MCF 10A (cell line): ENCODE measurements at regions not wholly inside any gene's neighbourhood (a gene's known extent, or its start where the extent isn't known, plus 50 kb on each side); places are given as distances from the start of the nearest gene placed in this dataset.

Source experiments
- BruUV-seq: library from RNA; stranded (reverse); fragments of 400-500 nt; replicated peaks from 2 replicates; lab custom pipeline; 2021; lab: Mats Ljungman, UMichigan
- CTCF ChIA-PET: fragments of 300-600 bp; sonication (Branson Sonifier 250); formaldehyde crosslinking; extraction: SDS; loops from one replicate; lab custom pipeline; 2021; ENCODE audit warnings: antibody characterized with exemption, inconsistent platforms; lab: Yijun Ruan, JAX
- POLR2A ChIA-PET: fragments of 300-600, 350-650 bp; sonication (Branson Sonifier 250); formaldehyde crosslinking; extraction: SDS; loops from one replicate; lab custom pipeline; 2020; ENCODE audit warnings: antibody characterized with exemption, inconsistent platforms; lab: Yijun Ruan, JAX
- DNase-seq: peaks from one replicate; pipeline ENCODE4 v3.0.0-alpha.2; 2018; ENCODE audit not compliant: unreplicated experiment
- H3K27ac Mint-ChIP-seq: one replicate; pipeline ENCODE4 v1.8.0; 2022; ENCODE audit warnings: mild to moderate bottlenecking, low read depth, mixed read lengths; ENCODE audit not compliant: unreplicated experiment
- H3K27me3 Mint-ChIP-seq: one replicate; pipeline ENCODE4 v1.8.0; 2022; ENCODE audit warnings: mixed read lengths; ENCODE audit not compliant: insufficient read depth, unreplicated experiment
- H3K36me3 Mint-ChIP-seq: one replicate; pipeline ENCODE4 v1.8.0; 2022; ENCODE audit warnings: mild to moderate bottlenecking, moderate library complexity, mixed read lengths; ENCODE audit not compliant: insufficient read depth, unreplicated experiment
- H3K4me1 Mint-ChIP-seq: one replicate; pipeline ENCODE4 v1.8.0; 2022; ENCODE audit warnings: mixed read lengths; ENCODE audit not compliant: insufficient read depth, unreplicated experiment
- H3K4me3 Mint-ChIP-seq: one replicate; pipeline ENCODE4 v1.8.0; 2022; ENCODE audit warnings: mild to moderate bottlenecking, moderate library complexity, mixed read lengths; ENCODE audit not compliant: unreplicated experiment
- H3K9me3 Mint-ChIP-seq: one replicate; pipeline ENCODE4 v1.8.0; 2022; ENCODE audit warnings: mixed read lengths; ENCODE audit not compliant: unreplicated experiment
- CTCF ChIP-seq: fragments of 200-600 bp; IDR thresholded peaks from one replicate; pipeline ENCODE4 v1.8.0; 2022; ENCODE audit warnings: antibody characterized with exemption, mild to moderate bottlenecking; ENCODE audit not compliant: unreplicated experiment
- intact Hi-C: fragments of 100-400 bp; cut with micrococcal nuclease; formaldehyde crosslinking; loops from 2 replicates; pipeline ENCODE4 v1.14.1; 2022

DNA sequence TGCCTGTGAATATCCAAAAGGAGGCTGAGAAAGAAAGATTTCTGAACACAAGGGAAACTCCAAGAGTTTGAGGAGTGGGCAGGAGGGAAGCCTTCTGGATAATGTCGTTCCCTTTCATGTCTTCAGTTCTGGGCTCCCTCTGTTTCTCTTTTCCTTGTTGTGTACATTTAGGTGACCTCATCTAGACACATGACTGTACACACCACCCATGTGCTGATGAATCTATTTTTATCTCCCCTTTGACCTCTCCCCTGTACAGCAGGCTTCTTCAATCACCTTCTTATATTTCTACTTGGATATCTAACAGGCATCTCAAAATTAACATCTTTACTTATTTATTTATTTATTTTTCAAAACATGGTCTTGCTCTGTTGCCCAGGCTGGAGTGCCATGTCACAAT is 363.1 kb downstream of the GATA3 start:
- H3K9me3 Mint-ChIP-seq = no peaks in the 10 kb centered on the region
- BruUV-seq = no TSS peak
- TF ChIP-seq CTCF = no peak
- no peak overlapping the region for H3K4me3 Mint-ChIP-seq
- H3K27me3 Mint-ChIP-seq = no peaks in the 10 kb centered on the region
- intact Hi-C loops = no loop called here
- CTCF ChIA-PET = interaction anchor here (0.6 kb wide), 1 partner anchor 85 kb away, joined by 3 read pairs; no protein-coding TSS in a partner anchor
- POLR2A ChIA-PET = no interaction called here
- H3K27ac Mint-ChIP-seq = no peak overlapping the region
- no peaks in the 10 kb centered on the region for H3K4me1 Mint-ChIP-seq
- no peaks in the 10 kb centered on the region for H3K36me3 Mint-ChIP-seq
- no peak for DNase-seq

DNA sequence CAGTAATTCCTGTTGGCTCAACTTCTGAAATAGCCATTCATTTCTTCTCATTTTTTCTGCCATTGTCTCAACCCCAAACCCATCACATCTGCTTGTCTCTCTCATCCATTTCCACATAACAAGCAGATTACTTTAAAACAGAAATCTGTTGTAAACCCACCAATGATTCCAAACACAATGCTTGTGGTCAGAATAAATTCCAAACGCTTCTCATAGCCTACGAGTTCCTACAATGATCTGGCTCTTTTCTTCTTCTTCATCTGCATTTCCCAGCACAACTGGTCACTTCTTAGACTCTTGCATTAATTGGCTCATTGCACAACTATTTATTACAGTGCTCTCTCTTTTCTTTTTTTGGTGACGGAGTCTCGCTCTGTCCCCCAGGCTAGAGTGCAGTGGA is 364.1 kb downstream of the GATA3 start:
- BruUV-seq = no TSS peak
- no peak for TF ChIP-seq CTCF
- H3K36me3 Mint-ChIP-seq = no peaks in the 10 kb centered on the region
- H3K4me3 Mint-ChIP-seq = no peak overlapping the region
- intact Hi-C loops = no loop called here
- POLR2A ChIA-PET = no interaction called here
- H3K9me3 Mint-ChIP-seq = no peaks in the 10 kb centered on the region
- H3K4me1 Mint-ChIP-seq = no peaks in the 10 kb centered on the region
- H3K27ac Mint-ChIP-seq = no peak overlapping the region
- no peak for DNase-seq
- CTCF ChIA-PET = no interaction called here
- H3K27me3 Mint-ChIP-seq = no peaks in the 10 kb centered on the region

DNA sequence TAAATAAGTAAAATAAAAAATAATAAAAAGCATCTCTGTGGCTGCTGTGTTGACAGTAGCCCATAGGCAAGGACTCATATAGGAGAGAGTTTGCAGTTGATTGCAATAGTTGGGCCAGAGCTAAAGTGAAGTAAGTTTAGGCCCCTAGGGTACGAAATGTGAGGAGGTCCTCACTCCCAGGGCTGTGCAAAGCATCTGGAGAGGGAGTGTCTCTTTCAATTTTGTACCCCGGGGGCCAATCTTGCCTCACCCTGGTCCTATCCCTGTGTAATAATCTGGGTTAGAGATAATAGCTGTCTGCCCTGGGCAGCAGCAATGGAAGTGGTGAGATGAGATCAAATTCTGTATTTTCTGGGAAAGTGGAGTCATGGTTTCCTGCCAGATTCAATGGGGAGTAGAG is 365.7 kb downstream of the GATA3 start:
- Mint-ChIP-seq H3K27ac (no peak overlapping the region), H3K9me3 (no peaks in the 10 kb centered on the region), H3K4me3 (no peak overlapping the region), H3K4me1 (no peaks in the 10 kb centered on the region), H3K36me3 (no peaks in the 10 kb centered on the region), H3K27me3 (no peaks in the 10 kb centered on the region)
- no TSS peak for BruUV-seq
- no peak for DNase-seq
- ChIA-PET CTCF (interaction anchor here (0.6 kb wide), 1 partner anchor 713 kb away, joined by 6 read pairs; no protein-coding TSS in a partner anchor), POLR2A (interaction anchor here (0.7 kb wide), 1 partner anchor 1206 kb away, joined by 5 read pairs; no protein-coding TSS in a partner anchor)
- no peak for TF ChIP-seq CTCF
- intact Hi-C loops = no loop called here

DNA sequence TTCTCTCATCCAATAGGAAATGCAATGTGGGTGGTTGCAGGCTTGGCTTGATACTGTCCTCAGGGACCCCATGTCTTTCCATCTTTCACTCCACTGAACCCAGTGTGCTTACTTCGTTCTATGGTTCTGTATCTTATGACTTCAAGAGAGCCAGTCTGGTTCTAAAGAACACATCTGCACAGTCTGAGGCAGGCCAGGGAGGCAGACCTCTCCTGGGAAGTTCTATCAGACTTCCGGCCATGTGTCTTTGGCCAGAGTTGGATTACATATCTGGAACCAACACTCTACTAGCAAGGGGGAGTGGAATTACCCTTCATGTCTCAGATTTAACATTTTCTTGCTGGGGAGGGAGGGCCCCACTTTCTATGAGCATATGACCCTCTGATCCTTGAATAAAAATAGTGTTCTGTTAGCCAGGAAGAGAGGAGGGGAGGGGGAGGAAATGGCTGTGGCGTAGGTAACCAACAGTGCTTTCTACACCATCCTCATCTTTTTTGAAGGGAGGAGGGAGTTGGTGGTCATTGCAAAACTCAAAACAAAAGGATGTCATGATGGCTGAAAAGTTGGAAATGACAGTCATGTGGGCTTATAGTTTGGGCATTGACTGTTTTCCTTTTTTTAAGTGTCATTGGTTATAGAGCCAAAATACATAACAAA is 370.2 kb downstream of the GATA3 start:
- no peak for DNase-seq
- TF ChIP-seq CTCF = no peak
- Mint-ChIP-seq H3K36me3 (no peaks in the 10 kb centered on the region), H3K9me3 (no peaks in the 10 kb centered on the region), H3K4me3 (no peak overlapping the region), H3K27ac (no peak overlapping the region), H3K4me1 (no peaks in the 10 kb centered on the region), H3K27me3 (no peaks in the 10 kb centered on the region)
- intact Hi-C loops = no loop called here
- no TSS peak for BruUV-seq
- POLR2A ChIA-PET = no interaction called here
- CTCF ChIA-PET = no interaction called here
